Mesothelial cell of epicardium (in vitro differentiated cells): ENCODE measurements at regions not wholly inside any gene's neighbourhood (a gene's known extent, or its start where the extent isn't known, plus 50 kb on each side); places are given as distances from the start of the nearest gene placed in this dataset.

Source experiments
- DNase-seq, 2 experiments: peaks; one replicate each; pipeline ENCODE4 v3.0.0; 2021; ENCODE audit warnings: low spot score in 2 of 2; ENCODE audit not compliant: unreplicated experiment in 2 of 2
- H3K27ac Mint-ChIP-seq: 2 replicates; pipeline ENCODE4 v1.8.0; 2021; ENCODE audit warnings: mixed read lengths
- H3K27me3 Mint-ChIP-seq: 2 replicates; pipeline ENCODE4 v1.8.0; 2021; ENCODE audit warnings: low read depth, mixed read lengths
- H3K36me3 Mint-ChIP-seq: 2 replicates; pipeline ENCODE4 v1.8.0; 2021; ENCODE audit warnings: mixed read lengths
- H3K4me1 Mint-ChIP-seq: 2 replicates; pipeline ENCODE4 v1.8.0; 2021; ENCODE audit warnings: mixed read lengths
- H3K4me3 Mint-ChIP-seq: 2 replicates; pipeline ENCODE4 v1.8.0; 2021; ENCODE audit warnings: mild to moderate bottlenecking, moderate library complexity, mixed read lengths
- H3K9me3 Mint-ChIP-seq: 2 replicates; pipeline ENCODE4 v1.8.0; 2021; ENCODE audit warnings: mixed read lengths
- TF ChIP-seq, protein P1 (sequence below): fragments of 200-600 bp; sonication (generic); IDR thresholded peaks from one replicate; pipeline ENCODE4 v1.5.0; 2021; ENCODE audit warnings: antibody characterized with exemption; ENCODE audit not compliant: unreplicated experiment

DNA sequence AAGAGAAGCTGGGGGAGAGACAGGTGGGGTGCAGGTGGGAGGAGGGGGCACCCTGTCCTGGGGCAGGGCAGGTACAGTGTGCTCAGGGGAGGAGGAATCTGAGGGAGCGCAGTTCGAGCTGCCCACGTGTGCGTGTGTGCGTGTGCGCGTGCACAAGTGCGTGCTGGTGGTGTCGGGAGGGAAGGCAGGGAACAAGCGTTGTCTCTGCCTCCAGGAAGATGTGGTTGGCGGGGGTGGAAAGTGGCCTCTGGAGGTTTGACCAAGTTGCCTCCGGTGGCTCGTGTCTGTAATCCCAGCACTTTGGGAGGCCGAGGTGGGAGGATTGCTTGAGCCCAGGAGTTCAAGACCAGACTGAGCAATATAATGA is 49.9 kb upstream of the THY1 start:
- Mint-ChIP-seq H3K27ac (no peak overlapping the region), H3K36me3 (no peaks in the 10 kb centered on the region), H3K27me3 (peaks cover 14% of the 10 kb centered on the region), H3K9me3 (peaks cover 1% of the 10 kb centered on the region), H3K4me1 (peaks cover 13% of the 10 kb centered on the region), H3K4me3 (no peak overlapping the region)
- peak in 1 of 2 experiments; percentile 7 for DNase-seq
- TF ChIP-seq, protein P1, sequence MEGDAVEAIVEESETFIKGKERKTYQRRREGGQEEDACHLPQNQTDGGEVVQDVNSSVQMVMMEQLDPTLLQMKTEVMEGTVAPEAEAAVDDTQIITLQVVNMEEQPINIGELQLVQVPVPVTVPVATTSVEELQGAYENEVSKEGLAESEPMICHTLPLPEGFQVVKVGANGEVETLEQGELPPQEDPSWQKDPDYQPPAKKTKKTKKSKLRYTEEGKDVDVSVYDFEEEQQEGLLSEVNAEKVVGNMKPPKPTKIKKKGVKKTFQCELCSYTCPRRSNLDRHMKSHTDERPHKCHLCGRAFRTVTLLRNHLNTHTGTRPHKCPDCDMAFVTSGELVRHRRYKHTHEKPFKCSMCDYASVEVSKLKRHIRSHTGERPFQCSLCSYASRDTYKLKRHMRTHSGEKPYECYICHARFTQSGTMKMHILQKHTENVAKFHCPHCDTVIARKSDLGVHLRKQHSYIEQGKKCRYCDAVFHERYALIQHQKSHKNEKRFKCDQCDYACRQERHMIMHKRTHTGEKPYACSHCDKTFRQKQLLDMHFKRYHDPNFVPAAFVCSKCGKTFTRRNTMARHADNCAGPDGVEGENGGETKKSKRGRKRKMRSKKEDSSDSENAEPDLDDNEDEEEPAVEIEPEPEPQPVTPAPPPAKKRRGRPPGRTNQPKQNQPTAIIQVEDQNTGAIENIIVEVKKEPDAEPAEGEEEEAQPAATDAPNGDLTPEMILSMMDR: no peak
